Hepatocyte (in vitro differentiated cells): ENCODE measurements at regions not wholly inside any gene's neighbourhood (a gene's known extent, or its start where the extent isn't known, plus 50 kb on each side); places are given as distances from the start of the nearest gene placed in this dataset.
A peak's percentile ranks its signal among the peaks of the same experiment; 100 is the strongest.

Experiments
- DNase-seq: peaks from one replicate; pipeline ENCODE4 v3.0.0-alpha.2; 2016; ENCODE audit warnings: low spot score
- H2AFZ ChIP-seq: fragments of 200-600 bp; sonication (generic); 2 replicates; pipeline ENCODE4 v1.6.0; 2016; ENCODE audit warnings: antibody characterized with exemption, mild to moderate bottlenecking
- H3K27ac ChIP-seq: fragments of 200-600 bp; sonication (generic); 2 replicates; pipeline ENCODE4 v1.5.1; 2016; ENCODE audit warnings: mild to moderate bottlenecking
- H3K27me3 ChIP-seq: fragments of 200-600 bp; sonication (generic); 2 replicates; pipeline ENCODE4 v1.6.1; 2016
- H3K36me3 ChIP-seq: fragments of 200-600 bp; sonication (generic); replicated peaks from 2 replicates; pipeline ENCODE4 v1.5.1; 2016; ENCODE audit warnings: low read depth; ENCODE audit not compliant: insufficient read depth
- H3K4me1 ChIP-seq: fragments of 200-600 bp; sonication (generic); 2 replicates; pipeline ENCODE4 v1.5.1; 2016; ENCODE audit warnings: mild to moderate bottlenecking, moderate library complexity; ENCODE audit not compliant: insufficient read depth
- H3K4me2 ChIP-seq: fragments of 200-600 bp; sonication (generic); 2 replicates; pipeline ENCODE4 v1.6.0; 2016
- H3K4me3 ChIP-seq: fragments of 200-600 bp; sonication (generic); 2 replicates; pipeline ENCODE4 v1.5.1; 2016; ENCODE audit warnings: mild to moderate bottlenecking
- H3K79me2 ChIP-seq: fragments of 200-600 bp; sonication (generic); 2 replicates; pipeline ENCODE4 v1.6.0; 2017; ENCODE audit warnings: mild to moderate bottlenecking
- H3K9me2 ChIP-seq: fragments of 200-600 bp; sonication (generic); replicated peaks from 2 replicates; pipeline ENCODE4 v1.6.0; 2017; ENCODE audit warnings: mild to moderate bottlenecking; ENCODE audit not compliant: insufficient read depth
- H3K9me3 ChIP-seq: fragments of 200-600 bp; sonication (generic); 2 replicates; pipeline ENCODE4 v1.5.1; 2016; ENCODE audit warnings: low read depth, mild to moderate bottlenecking
- H4K20me1 ChIP-seq: fragments of 200-600 bp; sonication (generic); 2 replicates; pipeline ENCODE4 v1.6.0; 2016; ENCODE audit warnings: mild to moderate bottlenecking; ENCODE audit not compliant: insufficient read depth, poor library complexity, severe bottlenecking
- CTCF ChIP-seq: fragments of 200-600 bp; sonication (generic); IDR thresholded peaks from 2 replicates; pipeline ENCODE4 v1.5.1; 2016; ENCODE audit warnings: antibody characterized with exemption, mild to moderate bottlenecking; ENCODE audit not compliant: poor library complexity
- EZH2 ChIP-seq: fragments of 200-600 bp; sonication (generic); IDR thresholded peaks from 2 replicates; pipeline ENCODE4 v1.6.1; 2016; ENCODE audit warnings: antibody characterized with exemption, mild to moderate bottlenecking, borderline replicate concordance
- EZH2phosphoT487 ChIP-seq: fragments of 200-600 bp; sonication (generic); IDR thresholded peaks from one replicate; pipeline ENCODE4 v1.6.1; 2018; ENCODE audit warnings: antibody characterized with exemption, mild to moderate bottlenecking, low read depth, moderate library complexity; ENCODE audit not compliant: unreplicated experiment, severe bottlenecking
- WGBS: methylation state at CpG from one replicate; pipeline ENCODE4 v1.1.6; 2016; ENCODE audit warnings: low lambda C conversion rate; ENCODE audit errors: missing lambda C conversion rate; 5-methylcytosine and 5-hydroxymethylcytosine counted together

GRCh38 chr11:59011655-59012397 is 72.5 kb downstream of the GLYATL1 start:
- no peak for TF ChIP-seq EZH2phosphoT487
- no peak for TF ChIP-seq CTCF
- no peak for TF ChIP-seq EZH2
- Histone ChIP-seq H2AFZ (no peak overlapping the region), H3K27me3 (no peaks in the 10 kb centered on the region), H3K4me1 (peaks cover 4% of the 10 kb centered on the region), H3K4me3 (no peak overlapping the region), H3K9me3 (no peaks in the 10 kb centered on the region), H4K20me1 (no peaks in the 10 kb centered on the region), H3K79me2 (no peaks in the 10 kb centered on the region), H3K36me3 (no peaks in the 10 kb centered on the region), H3K27ac (peak overlapping the region; percentile 78), H3K4me2 (no peak overlapping the region), H3K9me2 (no peaks in the 10 kb centered on the region)
- peak; percentile 28 for DNase-seq
- WGBS = 46% methylated on average over 3 of the region's 3 CpGs

GRCh38 chr11:59012398-59013265 is 73.3 kb downstream of the GLYATL1 start:
- Histone ChIP-seq H3K36me3 (no peaks in the 10 kb centered on the region), H3K9me3 (no peaks in the 10 kb centered on the region), H3K27ac (peak overlapping the region; percentile 78), H3K79me2 (no peaks in the 10 kb centered on the region), H3K4me2 (no peak overlapping the region), H2AFZ (no peak overlapping the region), H3K27me3 (no peaks in the 10 kb centered on the region), H3K4me3 (no peak overlapping the region), H3K9me2 (no peaks in the 10 kb centered on the region), H4K20me1 (no peaks in the 10 kb centered on the region), H3K4me1 (peaks cover 4% of the 10 kb centered on the region)
- no peak for TF ChIP-seq EZH2
- no peak for TF ChIP-seq EZH2phosphoT487
- TF ChIP-seq CTCF = no peak
- peak; percentile 50 for DNase-seq
- 62% methylated on average over 4 of the region's 4 CpGs for WGBS

- Histone ChIP-seq H3K27ac (peak overlapping the region; percentile 27), H3K36me3 (no peaks in the 10 kb centered on the region), H3K27me3 (no peaks in the 10 kb centered on the region), H2AFZ (no peak overlapping the region), H3K79me2 (no peaks in the 10 kb centered on the region), H3K4me2 (no peak overlapping the region), H4K20me1 (no peaks in the 10 kb centered on the region), H3K4me3 (no peak overlapping the region), H3K9me2 (no peaks in the 10 kb centered on the region), H3K9me3 (no peaks in the 10 kb centered on the region), H3K4me1 (peaks cover 4% of the 10 kb centered on the region)
- peak; percentile 59 for DNase-seq
- no peak for TF ChIP-seq CTCF
- WGBS = 44% methylated on average over 4 of the region's 4 CpGs
Observed at GRCh38 chr11:59025097-59025496, 61.0 kb upstream of the GLYATL1B start.
